8988T (cell line): ENCODE measurements at regions not wholly inside any gene's neighbourhood (a gene's known extent, or its start where the extent isn't known, plus 50 kb on each side); places are given as distances from the start of the nearest gene placed in this dataset.
A peak's percentile ranks its signal among the peaks of the same experiment; 100 is the strongest.

ENCODE experiments used
- DNase-seq: peaks from one replicate; pipeline ENCODE4 v3.0.0; 2011

DNA sequence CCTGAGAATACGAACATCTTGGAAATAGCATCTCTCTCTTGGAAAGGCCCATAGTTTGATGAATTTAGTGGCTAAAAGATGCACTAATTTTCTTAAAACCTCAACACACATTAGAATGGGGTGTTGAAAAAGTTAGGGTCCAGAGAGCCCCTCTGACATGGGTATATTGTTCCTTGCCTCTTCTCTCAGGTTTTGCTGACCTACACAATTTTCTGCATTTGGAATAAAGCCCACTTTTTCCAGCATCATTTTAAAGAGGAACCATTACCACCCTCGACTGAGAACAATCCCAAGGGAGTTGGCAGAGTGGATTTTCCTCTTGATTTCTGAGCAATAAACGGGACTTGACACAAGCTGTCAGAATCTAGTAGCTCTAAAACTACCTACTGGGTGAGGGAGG lies 156.1 kb downstream of the PMP22 start:
- DNase-seq: no peak

DNA sequence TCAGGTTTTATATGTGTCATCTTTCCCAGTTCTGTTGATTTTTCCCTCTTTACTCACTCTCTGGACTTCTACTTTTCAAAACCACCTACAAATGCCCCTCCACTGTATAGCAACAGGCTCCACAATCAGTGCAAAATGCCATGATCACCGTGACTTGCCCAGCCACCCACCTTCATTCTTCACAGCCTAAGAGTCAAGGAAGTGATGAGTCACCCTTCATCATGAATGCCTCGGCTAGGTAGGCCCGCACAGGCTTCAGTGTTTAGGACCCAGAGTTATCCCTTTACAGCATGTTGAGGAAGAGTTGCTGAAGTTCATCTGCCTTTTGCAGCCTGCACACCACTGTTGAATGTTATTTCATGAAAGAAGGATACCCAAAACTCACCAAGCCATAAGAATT lies 158.6 kb downstream of the PMP22 start:
- peak; percentile 39 for DNase-seq

DNA sequence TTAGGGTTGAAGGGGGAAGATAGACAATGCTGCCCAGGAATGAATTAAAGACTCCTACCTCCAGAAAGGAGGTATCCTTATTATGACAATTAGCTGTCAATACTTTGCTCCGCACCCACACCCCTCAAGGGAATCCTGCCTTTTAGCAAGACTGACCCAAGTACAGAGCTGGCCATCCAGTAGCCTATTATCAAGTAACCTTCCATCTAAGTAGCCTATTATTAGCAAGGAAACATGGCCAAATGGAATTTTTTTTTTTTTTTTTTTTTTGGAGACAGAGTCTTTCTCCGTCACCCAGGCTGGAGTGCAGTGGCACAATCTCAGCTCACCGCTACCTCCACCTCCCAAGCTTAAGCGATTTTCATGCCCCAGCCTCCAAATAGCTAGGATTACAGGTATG lies 161.3 kb downstream of the PMP22 start:
- DNase-seq: no peak

DNA sequence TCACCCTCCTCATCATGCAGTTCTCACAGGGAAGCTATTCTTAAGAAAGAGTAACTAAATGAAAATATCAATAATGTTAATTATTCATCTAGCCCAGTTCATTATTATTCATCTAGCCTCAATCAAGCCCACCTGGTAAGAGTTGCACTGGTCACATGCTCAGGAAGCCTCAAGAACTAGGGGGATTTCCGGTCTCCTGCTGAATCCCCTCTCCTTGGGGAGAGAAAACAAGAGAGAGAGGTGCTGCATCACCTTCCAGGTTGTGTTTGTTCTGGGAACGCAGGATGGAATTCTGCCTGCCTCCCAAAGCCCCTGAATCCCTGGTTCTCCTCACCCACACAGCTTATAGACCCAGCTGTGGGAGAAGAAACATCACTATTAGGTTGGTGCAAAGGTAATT lies 164.0 kb downstream of the PMP22 start:
- no peak for DNase-seq

DNA sequence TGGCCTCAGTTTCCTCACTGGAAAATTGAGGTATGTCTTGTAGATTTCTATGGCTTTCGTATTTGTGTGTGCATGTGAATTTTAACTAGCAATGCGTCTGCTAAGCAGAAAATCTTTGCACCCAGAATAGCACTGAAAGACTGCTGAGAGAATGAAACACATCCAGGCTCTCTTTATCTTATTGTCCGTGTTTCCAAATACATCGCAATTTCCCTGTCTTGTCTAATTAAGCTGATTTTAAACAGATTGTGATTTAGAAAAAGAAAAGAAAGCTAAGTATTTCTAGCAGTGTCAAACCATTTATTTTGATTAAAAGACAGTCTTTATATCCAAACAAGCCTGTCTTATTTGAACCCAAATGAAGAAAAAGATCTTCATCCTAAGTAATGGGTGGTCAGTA lies 168.6 kb downstream of the PMP22 start:
- DNase-seq: no peak

DNA sequence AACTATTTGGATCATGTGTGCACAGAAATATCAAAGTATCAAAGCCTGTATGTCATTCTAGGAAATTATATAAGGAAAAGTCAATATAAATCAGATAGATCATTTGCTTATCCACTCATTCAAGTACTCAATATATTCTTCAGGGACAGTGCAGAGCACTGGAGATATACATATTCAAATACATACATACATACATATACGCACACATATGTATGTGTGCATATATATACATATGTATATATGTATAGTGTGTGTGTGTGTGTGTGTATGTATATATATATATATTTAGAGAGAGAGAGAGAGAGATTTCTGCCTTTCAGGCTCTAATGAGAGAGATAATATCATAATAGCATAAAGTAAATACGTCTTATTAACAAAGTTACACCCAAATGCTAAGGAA lies 169.2 kb downstream of the PMP22 start:
- no peak for DNase-seq

DNA sequence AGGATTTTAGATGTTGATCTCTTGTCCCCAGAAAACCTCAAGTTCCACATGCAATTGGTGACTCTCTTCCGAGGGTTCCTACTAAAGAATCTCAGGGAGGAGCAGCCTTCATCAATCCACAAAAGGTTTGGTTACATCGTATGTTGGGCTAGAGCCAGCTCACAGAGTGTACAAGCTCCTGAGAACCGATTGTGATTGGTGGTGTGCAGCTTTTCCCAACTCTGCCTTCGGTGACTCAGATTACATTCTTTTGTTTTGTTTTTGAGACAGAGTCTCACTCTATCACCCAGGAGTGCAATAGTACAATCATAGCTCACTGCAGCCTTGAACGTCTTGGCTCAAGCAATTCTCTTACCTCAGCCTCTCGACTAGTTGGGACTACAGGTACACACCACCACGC lies 172.4 kb downstream of the PMP22 start:
- no peak for DNase-seq

DNA sequence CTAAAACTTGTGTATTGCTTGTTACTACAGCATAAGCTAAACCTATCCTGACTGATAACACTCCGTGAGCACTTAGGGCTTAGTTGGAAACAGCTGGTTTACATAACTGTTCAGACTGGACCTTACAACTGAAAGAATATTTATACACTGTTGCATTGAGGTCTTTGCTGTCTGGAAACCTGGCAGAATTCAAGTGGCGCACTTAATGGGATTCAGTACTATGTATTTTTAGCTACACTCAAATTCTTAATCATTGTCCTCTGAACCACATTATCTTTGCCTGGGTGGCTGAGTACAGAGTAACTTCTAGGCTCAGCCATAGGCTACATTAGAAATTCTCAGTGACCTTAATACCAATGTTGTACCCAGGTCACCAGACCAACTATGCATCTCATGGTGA lies 172.9 kb downstream of the PMP22 start:
- DNase-seq: no peak

DNA sequence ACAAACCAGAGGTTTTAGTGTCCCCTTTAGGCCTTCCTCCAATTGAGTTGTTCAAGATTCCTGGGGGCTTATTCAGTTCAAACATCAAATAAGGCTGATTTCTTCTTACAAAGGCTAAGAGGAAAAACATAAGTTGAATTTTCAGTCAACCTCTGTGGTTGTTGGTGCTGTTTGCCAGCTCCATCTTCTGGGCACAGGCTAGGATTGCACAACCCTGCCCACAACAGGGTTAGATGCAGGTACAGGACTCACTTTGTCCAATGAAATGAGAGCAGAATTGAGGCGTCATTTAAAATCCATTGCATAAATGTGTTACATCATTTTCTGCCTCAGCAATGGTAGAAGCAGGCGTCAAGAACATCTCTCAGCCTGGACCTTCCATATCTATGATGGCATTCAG lies 173.3 kb downstream of the PMP22 start:
- no peak for DNase-seq

DNA sequence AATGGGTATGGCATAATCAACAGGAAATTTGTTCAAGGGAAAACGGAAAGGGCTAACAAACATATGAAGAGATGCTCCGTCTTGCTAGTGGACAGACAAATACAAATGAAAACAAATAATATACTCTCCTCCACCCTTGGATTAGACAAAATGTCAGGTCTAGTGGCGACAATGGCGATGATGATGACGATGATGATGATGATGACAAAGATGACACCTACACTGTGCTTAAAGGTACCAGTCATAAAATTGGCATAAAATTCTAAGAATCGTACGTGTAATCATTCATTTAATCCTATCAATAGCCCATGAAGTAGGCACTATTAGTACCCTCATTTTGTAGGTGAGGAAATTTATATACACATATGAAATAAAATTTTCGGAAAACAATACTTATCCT lies 174.6 kb downstream of the PMP22 start:
- DNase-seq: no peak

DNA sequence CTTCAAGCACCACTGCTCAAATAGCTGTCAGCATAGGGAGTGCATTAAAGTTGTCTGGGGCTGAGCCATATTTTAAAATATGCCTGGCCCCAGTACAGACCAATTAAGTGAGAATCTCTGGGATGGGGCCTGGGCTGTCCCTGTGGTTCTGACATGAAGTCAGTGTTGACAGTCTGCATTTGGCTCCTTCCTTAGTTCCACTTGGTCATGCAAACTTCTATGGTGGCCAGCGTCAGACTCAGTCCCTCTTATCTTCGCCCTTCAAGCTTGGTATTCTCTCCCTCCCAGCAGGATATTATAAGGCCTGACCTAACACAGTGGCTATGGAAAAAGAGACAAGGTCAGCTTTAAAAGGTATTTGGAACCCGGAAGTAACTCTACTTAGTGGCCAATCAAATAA lies 177.2 kb downstream of the PMP22 start:
- no peak for DNase-seq

DNA sequence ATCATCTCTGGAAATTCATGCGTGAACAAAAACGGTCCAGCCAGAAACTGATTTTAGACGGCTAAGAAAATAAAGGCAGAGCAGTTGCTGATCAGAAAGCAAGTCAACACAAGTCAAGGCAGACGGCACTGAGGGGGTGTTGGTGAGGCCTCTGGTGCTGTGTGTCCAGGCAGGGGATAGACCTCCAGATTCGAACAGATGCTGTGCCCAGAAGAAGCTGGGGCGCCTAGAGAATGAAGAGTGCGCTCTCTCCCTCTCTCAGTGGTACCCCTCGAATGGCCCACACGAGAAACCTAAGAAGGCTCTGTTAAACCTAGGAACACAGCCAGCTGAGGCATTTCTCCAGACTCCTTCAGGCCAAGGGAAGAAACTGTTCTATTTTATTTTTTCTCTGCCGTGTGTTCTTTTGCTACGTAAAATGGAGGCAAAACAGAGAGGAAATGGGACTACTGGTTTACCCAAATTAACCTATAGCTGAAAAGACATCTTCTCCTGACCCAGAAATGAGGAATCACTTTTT lies 178.3 kb downstream of the PMP22 start:
- no peak for DNase-seq

DNA sequence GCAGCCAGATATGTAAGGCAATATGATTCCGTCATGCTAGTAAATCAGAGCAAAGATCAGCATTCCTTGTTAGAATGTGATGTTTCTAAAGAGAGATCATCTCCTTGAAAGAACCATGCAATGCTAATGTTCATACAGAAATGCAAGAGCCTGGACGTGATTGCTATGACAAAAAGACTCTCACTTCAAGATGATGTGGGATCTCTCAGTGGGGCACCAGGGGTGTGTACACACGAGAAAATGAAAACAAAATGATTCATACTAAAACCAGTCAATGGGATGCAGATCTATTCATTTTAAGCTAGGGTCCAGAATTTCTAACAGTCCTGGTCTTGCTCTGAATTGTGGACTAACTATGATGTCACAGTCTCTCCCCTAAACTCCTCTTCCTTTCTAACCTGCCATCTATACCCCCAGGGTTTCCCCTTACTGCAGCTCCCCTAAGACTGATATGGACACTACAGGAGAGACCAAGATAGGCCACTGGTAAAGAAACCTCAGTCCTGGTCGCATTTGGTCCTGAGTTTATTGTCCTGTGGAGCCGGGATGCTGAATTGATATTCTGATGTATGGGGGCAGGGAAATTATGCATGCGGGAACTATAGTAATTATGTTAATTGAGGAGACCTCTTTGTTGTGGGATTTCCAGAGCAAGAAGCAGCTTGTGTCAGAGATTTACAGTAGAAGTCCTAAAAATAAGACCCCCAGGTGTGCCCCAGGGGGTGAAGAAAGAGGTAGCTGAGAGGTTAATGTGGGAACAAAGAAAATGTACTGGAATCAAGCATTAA lies 179.0 kb downstream of the PMP22 start:
- DNase-seq: no peak

DNA sequence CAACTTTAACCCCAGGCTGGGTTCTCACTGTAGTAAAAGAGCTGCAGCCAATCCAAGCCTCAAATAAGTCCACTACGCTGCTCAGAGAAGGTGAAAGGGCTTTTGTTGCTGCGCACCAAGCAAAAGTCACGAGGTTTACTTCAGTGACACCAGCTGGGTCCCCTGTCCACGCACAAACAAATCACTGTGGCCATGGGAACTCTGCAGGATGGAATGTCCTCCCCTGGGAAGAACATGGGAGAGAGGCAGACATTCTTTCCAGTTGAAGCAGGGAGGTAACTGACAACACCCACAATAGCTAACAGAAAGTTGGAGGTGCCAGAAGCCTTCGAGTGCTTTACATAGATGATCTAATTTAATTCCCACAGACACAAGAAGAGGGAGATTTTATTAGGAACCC lies 181.9 kb downstream of the PMP22 start:
- DNase-seq: no peak

DNA sequence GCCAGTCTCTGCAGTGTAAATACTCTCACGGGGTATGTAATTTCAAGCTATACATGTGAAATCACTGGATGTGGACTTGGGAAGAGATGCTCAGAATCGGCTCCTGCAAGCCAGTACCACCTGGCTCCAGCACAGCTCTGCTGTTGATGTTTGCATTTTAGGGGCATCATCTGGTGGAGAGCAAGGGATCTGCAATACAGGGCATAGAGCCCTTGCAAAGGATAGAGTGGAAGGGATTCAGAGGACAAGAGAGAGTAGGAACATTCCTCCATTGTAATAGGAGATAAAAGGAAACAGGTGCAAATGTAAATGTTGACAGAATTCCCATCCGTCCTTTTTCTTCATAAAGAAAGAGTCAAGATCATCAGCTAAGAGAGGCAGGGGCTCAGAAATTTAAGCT lies 184.1 kb downstream of the PMP22 start:
- no peak for DNase-seq

DNA sequence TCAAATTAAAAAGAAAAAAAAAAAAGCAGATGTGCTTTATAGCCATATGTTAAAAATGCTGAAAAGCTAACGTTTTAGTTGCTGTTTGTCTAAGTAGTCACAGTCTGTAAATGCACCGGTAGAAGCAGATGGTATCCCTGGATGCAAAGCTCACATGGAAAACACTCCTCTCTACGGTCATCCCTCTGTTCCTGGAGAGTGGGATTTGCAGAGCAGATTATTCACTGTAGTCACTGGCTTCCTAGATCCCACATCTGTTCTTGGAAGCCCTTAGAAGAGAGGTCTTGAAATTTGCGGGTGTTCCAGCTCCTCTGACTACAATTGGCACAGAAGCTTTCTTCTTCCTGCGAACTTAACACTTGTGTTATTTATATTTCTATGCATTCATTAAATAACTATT lies 186.6 kb downstream of the PMP22 start:
- no peak for DNase-seq

DNA sequence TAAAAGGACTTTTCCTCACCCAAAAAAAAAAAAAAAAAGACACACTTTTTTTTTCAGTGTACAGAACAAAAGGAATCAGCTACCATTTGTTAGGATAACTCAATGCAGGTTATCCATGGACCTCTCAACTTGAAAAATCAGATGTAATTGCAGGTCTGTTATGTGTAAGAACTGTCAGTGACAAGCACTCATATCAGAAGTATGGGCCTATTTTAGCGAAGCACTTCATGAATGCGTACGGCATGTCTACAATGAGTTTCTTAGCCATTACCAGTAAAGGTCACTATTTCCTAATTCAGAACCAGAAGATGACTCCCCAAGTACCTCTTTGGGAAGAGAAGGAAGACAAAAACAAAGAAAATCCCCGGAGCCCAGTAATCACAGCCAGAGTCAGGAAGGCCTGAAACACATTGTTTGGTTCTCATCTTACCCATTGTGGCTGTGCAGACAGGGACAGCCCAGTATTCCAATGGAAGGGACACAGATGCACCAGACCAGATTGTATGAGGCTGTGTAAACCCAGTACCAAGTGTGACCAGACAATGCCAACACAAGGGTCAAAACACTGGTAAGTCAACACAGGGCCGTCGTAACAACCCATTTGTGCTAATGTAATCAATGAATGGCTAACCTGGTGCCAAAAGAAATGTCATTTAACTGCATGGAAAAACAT lies 188.0 kb downstream of the PMP22 start:
- no peak for DNase-seq

DNA sequence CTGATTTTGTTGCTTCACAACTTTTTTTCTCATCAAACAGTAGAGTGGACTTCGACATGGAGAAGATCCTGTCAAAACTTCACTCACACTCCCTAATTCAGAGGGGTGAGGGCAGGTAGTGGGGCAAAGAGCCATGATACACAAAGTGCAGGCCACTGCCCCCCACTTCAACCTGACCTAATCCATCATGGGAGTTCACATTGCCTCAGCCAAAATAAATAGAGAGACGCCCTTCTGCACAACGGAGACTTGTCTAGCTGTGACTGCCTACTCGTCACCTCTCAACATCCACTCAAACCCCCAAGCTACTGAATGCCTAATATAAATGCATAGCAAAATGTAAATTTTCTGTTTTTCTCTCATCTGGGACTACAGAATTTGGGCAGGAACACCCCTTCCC lies 213.2 kb downstream of the PMP22 start:
- DNase-seq: no peak

DNA sequence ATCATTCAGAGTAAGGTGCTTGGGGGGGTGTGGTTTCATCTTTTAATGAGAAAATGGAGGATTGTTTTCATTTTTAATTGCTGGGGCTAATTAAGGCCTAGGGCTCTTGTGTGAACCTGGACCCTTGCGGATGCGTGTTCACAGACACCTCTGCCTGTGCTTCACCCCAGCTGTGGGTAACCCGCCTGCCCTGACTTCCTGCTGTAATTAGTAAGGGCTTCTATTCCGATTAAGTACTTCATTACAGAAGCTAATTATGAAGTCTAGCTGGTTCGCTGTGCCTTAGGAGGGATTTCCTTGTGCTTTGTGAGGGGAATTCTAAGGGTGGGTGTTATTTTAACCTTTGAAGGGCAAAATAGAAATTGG lies 215.3 kb downstream of the PMP22 start:
- no peak for DNase-seq

DNA sequence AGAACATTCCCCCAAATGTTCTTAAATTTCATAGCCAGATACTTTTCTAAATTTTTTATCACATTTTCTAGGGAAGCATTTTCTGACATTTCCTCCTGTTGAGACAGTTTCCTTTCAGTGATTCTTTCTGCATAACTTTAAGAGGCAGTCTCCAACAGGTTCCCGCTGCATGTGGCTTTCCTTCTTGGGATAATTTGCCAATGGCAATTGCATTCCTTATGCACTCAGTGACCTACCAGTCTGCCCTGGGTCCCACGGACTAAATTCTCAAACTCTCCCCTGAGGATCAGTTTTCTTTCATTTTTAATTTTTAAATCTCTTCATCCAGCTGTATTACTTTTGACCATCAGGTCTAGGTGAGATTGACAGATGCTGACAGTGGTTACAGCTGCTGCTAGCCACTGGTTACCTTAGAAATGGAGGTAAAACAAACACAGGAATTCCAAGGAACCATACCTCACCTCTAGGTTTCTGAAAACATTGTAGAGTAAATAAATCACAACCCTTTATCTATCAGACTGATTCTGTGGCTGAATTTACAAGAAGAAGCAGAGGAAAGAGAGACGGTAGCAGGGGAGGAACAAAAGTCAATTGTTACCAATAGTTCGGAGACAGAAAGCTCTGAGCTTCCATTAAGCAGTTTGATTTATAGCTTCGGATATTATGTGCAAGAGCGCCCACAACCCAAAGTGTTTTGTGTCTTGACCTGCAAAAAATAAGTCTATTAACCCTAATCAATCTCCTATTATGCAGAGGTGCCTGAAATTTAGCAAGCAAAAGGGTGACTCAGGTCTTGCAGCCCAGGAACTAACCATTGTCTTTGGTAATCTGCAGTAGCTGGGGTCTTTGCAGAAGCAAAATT lies 216.0 kb downstream of the PMP22 start:
- DNase-seq: no peak

DNA sequence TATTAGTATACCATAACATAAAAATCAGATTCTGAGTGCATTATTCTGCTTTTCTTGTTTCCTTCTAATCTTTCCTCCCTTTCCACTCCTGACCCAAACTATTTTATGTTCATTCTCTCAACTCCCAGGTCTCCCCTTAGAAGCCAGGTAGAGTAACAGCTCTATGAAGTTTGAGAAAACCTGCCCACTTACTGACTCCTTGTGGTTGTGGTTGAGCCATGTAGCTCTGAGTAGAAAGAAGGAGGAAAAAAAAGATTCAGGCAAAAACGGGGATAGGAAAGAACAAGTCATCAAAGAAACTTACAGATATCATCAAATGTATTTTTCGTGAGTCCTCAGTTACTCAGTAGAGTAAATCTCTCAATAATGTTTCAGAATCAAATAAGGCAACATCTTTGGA lies 216.7 kb downstream of the PMP22 start:
- no peak for DNase-seq

DNA sequence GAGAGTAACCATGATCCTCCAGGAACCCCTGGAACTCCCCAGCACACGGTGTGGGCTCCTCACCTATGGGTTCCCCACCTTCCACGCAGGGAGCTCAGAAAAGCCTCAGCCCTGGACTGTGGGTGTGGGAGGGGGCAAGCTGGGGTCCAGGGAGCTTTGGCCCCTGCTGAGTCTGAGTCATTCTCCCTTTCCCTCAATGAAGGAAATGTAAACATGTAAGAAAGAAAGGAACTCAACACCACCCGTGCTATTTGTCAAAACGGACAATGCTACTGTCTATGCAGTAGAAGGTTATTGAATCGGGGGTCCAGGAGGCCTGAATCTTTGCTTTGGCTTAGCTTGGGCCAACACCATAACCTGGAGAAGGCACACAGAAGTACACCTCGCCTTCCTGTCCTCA lies 222.8 kb downstream of the PMP22 start:
- DNase-seq: no peak

DNA sequence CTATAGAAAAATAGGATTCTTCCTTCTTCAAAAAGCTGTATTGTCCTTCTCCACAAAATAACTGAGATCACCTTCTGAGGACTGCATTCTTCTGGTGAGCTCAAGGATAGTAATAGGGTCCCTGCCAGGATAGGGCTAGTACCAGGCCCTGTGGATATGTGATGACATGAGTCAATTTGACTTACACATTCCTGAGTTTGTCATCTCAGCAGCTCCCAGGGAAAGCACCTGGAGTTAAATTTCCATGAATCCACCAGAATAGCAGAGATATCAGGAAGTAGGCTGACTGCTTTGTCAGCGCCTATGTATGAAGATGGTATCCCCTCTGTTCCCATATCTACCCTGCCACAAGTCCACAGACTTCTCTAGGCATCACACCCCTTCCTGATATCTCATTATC lies 225.8 kb downstream of the PMP22 start:
- DNase-seq: peak; percentile 20

DNA sequence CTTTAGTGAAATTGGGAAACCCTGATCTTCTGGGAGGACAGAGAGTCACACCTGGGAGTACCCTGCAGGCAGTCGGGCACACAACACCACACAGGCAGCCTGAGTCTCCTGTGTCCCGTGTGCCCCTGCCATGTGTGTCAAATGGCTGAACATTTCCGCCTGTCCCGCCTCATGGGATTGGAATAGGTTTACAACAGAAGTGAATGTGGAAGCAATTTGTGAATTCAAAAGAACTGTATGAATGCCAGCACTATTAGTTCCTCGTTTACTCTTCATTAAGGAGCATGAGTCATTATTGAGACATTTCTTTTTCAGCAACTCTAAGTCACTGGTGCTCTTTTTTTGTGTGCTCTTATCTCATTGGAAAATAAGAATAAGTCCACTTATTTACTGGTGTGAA lies 226.5 kb downstream of the PMP22 start:
- no peak for DNase-seq
